ENCODE measurements at regions not wholly inside any gene's neighbourhood (a gene's known extent, or its start where the extent isn't known, plus 50 kb on each side); places are given as distances from the start of the nearest gene placed in this dataset.

DNA sequence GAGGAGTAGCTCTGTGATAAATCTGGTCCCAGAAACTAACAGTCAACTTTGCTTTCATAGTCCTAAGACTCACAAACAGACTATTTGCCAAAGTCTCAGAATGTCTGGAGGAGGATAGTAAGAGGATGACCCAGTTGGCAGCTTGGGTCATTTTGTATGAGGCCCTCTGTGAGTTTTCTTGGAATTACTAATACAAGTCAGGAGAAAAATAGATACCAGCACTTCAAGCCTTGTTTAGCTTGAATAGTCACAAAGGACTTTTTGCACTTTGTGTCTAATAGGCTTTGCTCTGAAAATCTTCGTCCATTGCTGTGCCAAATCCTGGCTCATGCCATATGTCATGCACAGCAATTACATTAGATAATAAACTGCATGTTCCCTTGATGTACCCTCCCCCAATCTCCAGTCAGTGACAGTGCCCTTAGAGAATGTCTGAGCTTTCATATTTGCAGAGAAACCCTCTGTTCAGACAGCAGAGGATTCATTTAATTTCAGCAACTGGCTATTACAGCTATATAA, 612.8 kb downstream of the CSNK1G3 start:
- no peaks in the 10 kb centered on the region for H4K20me1 ChIP-seq (ENCODE audit: insufficient read depth, low read length)
- WGBS (ENCODE audit: insufficient coverage) = 100% methylated on average over 1 of the region's 1 CpG
- H3K4me3 Mint-ChIP-seq = no peak overlapping the region
- no peak overlapping the region for H3K9ac ChIP-seq (ENCODE audit: insufficient read depth, low read length, poor library complexity, severe bottlenecking)
- no peak overlapping the region for H3K27ac ChIP-seq (ENCODE audit: low read depth in 1 of 2, low read length in 2 of 2)
- TF ChIP-seq, protein P1, sequence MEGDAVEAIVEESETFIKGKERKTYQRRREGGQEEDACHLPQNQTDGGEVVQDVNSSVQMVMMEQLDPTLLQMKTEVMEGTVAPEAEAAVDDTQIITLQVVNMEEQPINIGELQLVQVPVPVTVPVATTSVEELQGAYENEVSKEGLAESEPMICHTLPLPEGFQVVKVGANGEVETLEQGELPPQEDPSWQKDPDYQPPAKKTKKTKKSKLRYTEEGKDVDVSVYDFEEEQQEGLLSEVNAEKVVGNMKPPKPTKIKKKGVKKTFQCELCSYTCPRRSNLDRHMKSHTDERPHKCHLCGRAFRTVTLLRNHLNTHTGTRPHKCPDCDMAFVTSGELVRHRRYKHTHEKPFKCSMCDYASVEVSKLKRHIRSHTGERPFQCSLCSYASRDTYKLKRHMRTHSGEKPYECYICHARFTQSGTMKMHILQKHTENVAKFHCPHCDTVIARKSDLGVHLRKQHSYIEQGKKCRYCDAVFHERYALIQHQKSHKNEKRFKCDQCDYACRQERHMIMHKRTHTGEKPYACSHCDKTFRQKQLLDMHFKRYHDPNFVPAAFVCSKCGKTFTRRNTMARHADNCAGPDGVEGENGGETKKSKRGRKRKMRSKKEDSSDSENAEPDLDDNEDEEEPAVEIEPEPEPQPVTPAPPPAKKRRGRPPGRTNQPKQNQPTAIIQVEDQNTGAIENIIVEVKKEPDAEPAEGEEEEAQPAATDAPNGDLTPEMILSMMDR (IDR thresholded peaks at IDR 0.05) = no peak
- H3K36me3 ChIP-seq (replicated peaks in 1 of 2; ENCODE audit: control insufficient read depth in 1 of 2, insufficient read depth in 2 of 2, low read length in 2 of 2) = no peaks in the 10 kb centered on the region
- no peak for DNase-seq
- no peak overlapping the region for H3K27ac Mint-ChIP-seq
- H3K4me2 ChIP-seq (replicated peaks; ENCODE audit: extremely low read depth, low read length, poor library complexity, severe bottlenecking) = no peak overlapping the region
- H3K4me1 Mint-ChIP-seq = no peaks in the 10 kb centered on the region
- H3K36me3 Mint-ChIP-seq = no peaks in the 10 kb centered on the region
- H3K27me3 Mint-ChIP-seq (ENCODE audit: low read depth in 3 of 3) = no peaks in the 10 kb centered on the region
- H3K27me3 ChIP-seq (ENCODE audit: control insufficient read depth in 2 of 2, insufficient read depth in 2 of 2, low read length in 2 of 2) = no peaks in the 10 kb centered on the region
- no peak overlapping the region for H3K4me3 ChIP-seq (replicated peaks in 1 of 3; ENCODE audit: low read depth in 2 of 3, low read length in 3 of 3)
- H3K4me1 ChIP-seq (ENCODE audit: control insufficient read depth in 1 of 2, insufficient read depth in 2 of 2, low read length in 2 of 2) = no peaks in the 10 kb centered on the region
- intact Hi-C loops (cut with micrococcal nuclease) = no loop called here
- no peaks in the 10 kb centered on the region for H3K9me3 ChIP-seq (replicated peaks in 1 of 2; ENCODE audit: control insufficient read depth in 1 of 2, insufficient read depth in 1 of 2, low read length in 2 of 2)
- H2AFZ ChIP-seq (ENCODE audit: insufficient read depth, low read depth, low read length, poor library complexity, severe bottlenecking) = no peak overlapping the region
- peaks cover 0 to 10% (median 4%) of the 10 kb centered on the region in 7 donors for H3K9me3 Mint-ChIP-seq
- H3K79me2 ChIP-seq (ENCODE audit: insufficient read depth, low read length) = no peaks in the 10 kb centered on the region

DNA sequence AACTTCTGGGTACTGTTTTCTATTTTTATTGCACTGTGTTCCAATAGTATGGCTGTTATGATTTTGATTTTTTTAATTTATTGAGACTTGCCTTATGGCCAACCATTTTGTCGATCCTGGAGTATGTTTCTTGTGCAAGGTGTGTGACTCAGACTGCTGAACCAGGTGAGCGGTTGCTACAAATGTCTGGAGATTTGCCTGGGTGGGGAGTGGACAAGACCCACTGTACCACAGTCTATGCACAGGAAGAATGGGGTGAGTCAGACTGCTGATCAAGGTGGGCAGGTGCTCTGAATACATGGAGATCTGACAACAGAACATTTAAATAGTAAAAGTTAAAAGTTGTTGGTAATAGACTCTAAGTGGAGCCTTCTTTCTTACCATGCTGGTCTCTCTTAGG, 609.2 kb downstream of the CSNK1G3 start:
- peaks cover 0 to 9% (median 4%) of the 10 kb centered on the region in 7 donors for H3K9me3 Mint-ChIP-seq
- Histone ChIP-seq H3K27me3 (ENCODE audit: control insufficient read depth in 2 of 2, insufficient read depth in 2 of 2, low read length in 2 of 2) (no peaks in the 10 kb centered on the region), H4K20me1 (ENCODE audit: insufficient read depth, low read length) (no peaks in the 10 kb centered on the region), H3K4me1 (ENCODE audit: control insufficient read depth in 1 of 2, insufficient read depth in 2 of 2, low read length in 2 of 2) (no peaks in the 10 kb centered on the region), H3K27ac (ENCODE audit: low read depth in 1 of 2, low read length in 2 of 2) (no peak overlapping the region), H3K4me3 (replicated peaks in 1 of 3; ENCODE audit: low read depth in 2 of 3, low read length in 3 of 3) (no peak overlapping the region), H3K9me3 (replicated peaks in 1 of 2; ENCODE audit: control insufficient read depth in 1 of 2, insufficient read depth in 1 of 2, low read length in 2 of 2) (no peaks in the 10 kb centered on the region), H3K4me2 (replicated peaks; ENCODE audit: extremely low read depth, low read length, poor library complexity, severe bottlenecking) (no peak overlapping the region), H3K36me3 (replicated peaks in 1 of 2; ENCODE audit: control insufficient read depth in 1 of 2, insufficient read depth in 2 of 2, low read length in 2 of 2) (no peaks in the 10 kb centered on the region), H3K9ac (ENCODE audit: insufficient read depth, low read length, poor library complexity, severe bottlenecking) (no peak overlapping the region), H2AFZ (ENCODE audit: insufficient read depth, low read depth, low read length, poor library complexity, severe bottlenecking) (no peak overlapping the region), H3K79me2 (ENCODE audit: insufficient read depth, low read length) (no peaks in the 10 kb centered on the region)
- no peak overlapping the region for H3K27ac Mint-ChIP-seq
- H3K36me3 Mint-ChIP-seq = no peaks in the 10 kb centered on the region
- DNase-seq = no peak
- no peaks in the 10 kb centered on the region for H3K27me3 Mint-ChIP-seq (ENCODE audit: low read depth in 3 of 3)
- 92% methylated on average over 2 of the region's 2 CpGs for WGBS (ENCODE audit: insufficient coverage)
- no peaks in the 10 kb centered on the region for H3K4me1 Mint-ChIP-seq
- TF ChIP-seq, protein P1 (IDR thresholded peaks at IDR 0.05) = no peak
- intact Hi-C loops (cut with micrococcal nuclease) = no loop called here
- H3K4me3 Mint-ChIP-seq = no peak overlapping the region

Measured in CD14-positive monocyte (primary cell).